Inflammatory macrophage treated with lipopolysaccharide for 1 hour (primary cell): ENCODE measurements at regions not wholly inside any gene's neighbourhood (a gene's known extent, or its start where the extent isn't known, plus 50 kb on each side); places are given as distances from the start of the nearest gene placed in this dataset.
A peak's percentile ranks its signal among the peaks of the same experiment; 100 is the strongest.
"Not testable (repeated sequence)": the region's sequence is repeated elsewhere in the genome, so short reads cannot be mapped to it uniquely, and the experiment has no call there.

ENCODE experiments used
- DNase-seq, 2 donors: peaks; one replicate each; pipeline ENCODE4 v3.0.0-alpha.2; 2020 to 2022

- DNase-seq: no peak
Observed at GRCh38 chr6:11885159-11885558, 106.6 kb upstream of the ADTRP start.

GRCh38 chr6:11883471-11883870 is 104.9 kb upstream of the ADTRP start:
- not testable (repeated sequence) for DNase-seq

- not testable (repeated sequence) for DNase-seq
Observed at GRCh38 chr6:11880156-11880555, 101.6 kb upstream of the ADTRP start.

GRCh38 chr6:11878735-11879134 is 100.1 kb upstream of the ADTRP start:
- DNase-seq: no peak

GRCh38 chr6:11878029-11878428 is 99.4 kb upstream of the ADTRP start:
- DNase-seq: no peak

- DNase-seq: no peak
Observed at GRCh38 chr6:11876934-11877433, 98.4 kb upstream of the ADTRP start.

GRCh38 chr6:11875325-11876109 is 96.9 kb upstream of the ADTRP start:
- DNase-seq: no peak

GRCh38 chr6:11869672-11870340 is 91.2 kb upstream of the ADTRP start:
- DNase-seq: no peak

GRCh38 chr6:11868392-11868791 is 89.8 kb upstream of the ADTRP start:
- DNase-seq: no peak

- DNase-seq: no peak
Observed at GRCh38 chr6:11865680-11866300, 87.2 kb upstream of the ADTRP start.

GRCh38 chr6:11858439-11858838 is 79.8 kb upstream of the ADTRP start:
- DNase-seq: no peak

GRCh38 chr6:11855743-11856142 is 77.1 kb upstream of the ADTRP start:
- no peak for DNase-seq

GRCh38 chr6:11854408-11855165 is 76.0 kb upstream of the ADTRP start:
- DNase-seq: peak; percentile 67 to 80

GRCh38 chr6:11853678-11854407 is 75.2 kb upstream of the ADTRP start:
- peak; percentile 63 to 81 for DNase-seq

- DNase-seq: peak; percentile 64 to 78
Observed at GRCh38 chr6:11852061-11852651, 73.6 kb upstream of the ADTRP start.

GRCh38 chr6:11851387-11851786 is 72.8 kb upstream of the ADTRP start:
- DNase-seq: peak in 1 of 2 donors; percentile 25

- DNase-seq: no peak
Observed at GRCh38 chr6:11848852-11849731, 70.5 kb upstream of the ADTRP start.

- DNase-seq: no peak
Observed at GRCh38 chr6:11848346-11848651, 69.7 kb upstream of the ADTRP start.

- no peak for DNase-seq
Observed at GRCh38 chr6:11847515-11848345, 69.1 kb upstream of the ADTRP start.

GRCh38 chr6:11847068-11847467 is 68.5 kb upstream of the ADTRP start:
- DNase-seq: peak in 1 of 2 donors; percentile 25
